GM18511 (cell line): ENCODE measurements at regions not wholly inside any gene's neighbourhood (a gene's known extent, or its start where the extent isn't known, plus 50 kb on each side); places are given as distances from the start of the nearest gene placed in this dataset.

Source experiments
- ATAC-seq: cut with Tn5 transposase; IDR thresholded peaks from one replicate; pipeline ENCODE4 v1.9.1; 2021; ENCODE audit warnings: mild to moderate bottlenecking, moderate library complexity; ENCODE audit not compliant: unreplicated experiment

GRCh38 chr20:40545478-40545877 is 143.6 kb downstream of the MAFB start:
- ATAC-seq, result no peak

DNA sequence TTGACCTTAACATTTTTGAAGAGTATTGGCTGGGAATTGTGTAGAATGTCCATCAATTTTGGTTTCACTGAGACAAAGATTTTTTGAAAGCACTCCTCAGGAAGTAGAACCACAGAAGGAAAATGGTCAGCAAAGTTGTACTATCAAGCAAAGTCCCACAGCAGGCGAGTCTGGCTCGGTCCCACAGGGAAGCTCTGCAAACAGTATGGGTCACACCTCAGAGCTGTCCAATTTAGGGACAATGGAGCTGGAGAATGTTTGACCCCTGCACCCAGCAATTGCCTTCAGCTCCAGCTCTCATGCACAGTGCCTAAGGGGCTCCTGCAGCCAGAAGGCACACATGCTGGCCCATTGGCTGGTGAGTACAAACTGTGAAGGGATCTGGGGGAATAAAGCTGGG is 147.0 kb downstream of the MAFB start:
- ATAC-seq, result no peak

GRCh38 chr20:40540166-40540565 is 148.9 kb downstream of the MAFB start:
- ATAC-seq, result no peak

- ATAC-seq, result no peak
Observed at GRCh38 chr20:40538131-40538530, 150.9 kb downstream of the MAFB start.

- no peak for ATAC-seq
Observed at GRCh38 chr20:40536808-40537207, 152.2 kb downstream of the MAFB start.

GRCh38 chr20:40535816-40536215 is 153.2 kb downstream of the MAFB start:
- no peak for ATAC-seq

DNA sequence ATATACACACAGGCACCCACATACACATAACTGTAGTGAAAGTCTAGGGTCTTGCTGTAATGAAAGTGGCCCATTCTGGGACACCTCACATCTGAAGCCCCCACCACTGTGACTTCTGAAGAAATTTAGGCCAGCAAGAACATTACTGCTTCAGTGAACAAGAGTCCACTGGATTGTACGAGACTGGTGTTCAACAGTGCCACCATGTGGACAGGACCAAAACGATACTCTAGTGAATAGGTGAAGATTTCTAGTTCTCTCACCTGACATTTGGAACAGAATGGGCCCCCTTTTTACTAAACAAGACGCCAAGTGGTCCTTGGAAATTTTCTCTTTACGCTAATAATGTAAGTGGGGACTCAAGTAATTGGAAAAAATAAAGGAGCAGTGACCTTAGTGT is 156.9 kb downstream of the MAFB start:
- no peak for ATAC-seq

GRCh38 chr20:40525351-40525750 is 163.7 kb downstream of the MAFB start:
- ATAC-seq, result no peak

DNA sequence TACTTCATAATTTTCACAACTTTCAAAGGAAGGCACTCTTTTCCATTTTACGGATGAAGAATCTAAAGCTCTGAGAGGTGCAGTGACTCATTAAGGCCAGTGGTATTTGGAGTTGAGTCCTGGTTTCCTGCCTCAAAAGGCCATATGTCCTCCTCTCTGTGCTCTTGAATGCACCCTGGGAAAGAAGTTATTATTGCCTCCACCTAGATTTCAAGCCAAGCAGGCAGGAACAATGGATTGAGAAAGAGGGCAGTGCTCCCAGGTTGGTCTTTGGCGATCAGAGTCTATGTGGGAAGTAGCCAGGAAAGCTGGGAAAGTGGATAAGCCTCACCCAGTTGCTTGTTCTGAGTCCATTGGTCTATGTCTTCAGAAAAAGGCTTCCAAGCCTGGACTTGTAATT is 165.0 kb downstream of the MAFB start:
- no peak for ATAC-seq

GRCh38 chr20:40522405-40522804 is 166.6 kb downstream of the MAFB start:
- ATAC-seq, result no peak

DNA sequence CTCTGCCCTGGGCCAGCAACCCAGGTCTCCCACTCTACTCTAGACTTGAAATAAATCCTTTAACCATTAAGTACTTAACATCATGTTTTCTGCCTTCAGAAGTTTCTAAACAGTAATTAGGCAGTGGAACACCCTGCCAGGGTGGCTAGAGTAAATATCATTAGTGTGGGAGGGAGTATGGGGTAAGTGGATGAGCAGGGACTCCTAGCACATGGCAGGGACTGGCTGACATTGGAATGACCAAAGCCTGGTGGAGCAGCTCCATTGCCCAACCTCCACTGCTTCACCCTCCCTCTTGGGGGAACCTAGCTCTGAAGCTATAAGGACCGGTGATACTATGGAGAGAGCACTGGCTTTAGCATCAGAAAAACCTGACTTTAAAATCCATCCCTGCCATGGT is 167.1 kb downstream of the MAFB start:
- ATAC-seq, result no peak

- ATAC-seq, result no peak
Observed at GRCh38 chr20:40519918-40520317, 169.1 kb downstream of the MAFB start.

DNA sequence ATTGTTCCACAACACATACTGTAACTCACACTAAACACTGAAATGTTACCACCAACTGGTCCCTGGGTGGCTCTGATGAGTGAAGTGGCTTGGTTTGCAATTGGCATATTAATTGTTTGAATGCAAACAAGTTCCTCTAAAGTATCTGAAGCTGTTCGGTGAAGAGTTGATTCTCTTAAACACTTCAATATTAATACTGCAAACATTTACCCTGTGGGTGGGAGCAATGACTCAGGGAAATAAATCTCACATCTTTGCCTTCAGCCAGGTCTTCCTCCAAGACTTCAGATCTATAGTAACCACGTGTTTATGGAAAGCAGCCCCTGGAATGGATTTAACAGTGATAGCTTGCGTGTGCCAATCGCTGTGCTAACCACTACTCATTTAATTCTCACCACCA is 176.0 kb downstream of the MAFB start:
- no peak for ATAC-seq

DNA sequence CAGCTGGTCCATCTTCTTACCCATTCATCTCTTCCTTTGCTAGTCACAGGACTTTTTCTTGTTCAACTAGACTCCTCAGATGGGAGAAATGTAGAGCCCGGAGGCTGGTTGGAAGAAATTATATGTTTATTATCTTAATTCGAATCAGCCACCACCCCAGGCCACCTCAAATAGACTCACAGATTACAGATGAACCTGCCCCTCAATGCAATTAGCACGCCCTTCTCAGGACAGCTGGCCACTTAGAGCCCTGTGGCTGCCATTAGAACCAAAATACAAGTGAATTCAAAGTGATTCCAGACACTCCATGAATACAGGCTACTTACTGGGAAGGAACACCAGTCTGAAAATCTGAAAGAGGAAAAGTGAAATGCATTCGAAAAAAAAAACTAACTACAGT is 176.4 kb downstream of the MAFB start:
- ATAC-seq, result no peak

DNA sequence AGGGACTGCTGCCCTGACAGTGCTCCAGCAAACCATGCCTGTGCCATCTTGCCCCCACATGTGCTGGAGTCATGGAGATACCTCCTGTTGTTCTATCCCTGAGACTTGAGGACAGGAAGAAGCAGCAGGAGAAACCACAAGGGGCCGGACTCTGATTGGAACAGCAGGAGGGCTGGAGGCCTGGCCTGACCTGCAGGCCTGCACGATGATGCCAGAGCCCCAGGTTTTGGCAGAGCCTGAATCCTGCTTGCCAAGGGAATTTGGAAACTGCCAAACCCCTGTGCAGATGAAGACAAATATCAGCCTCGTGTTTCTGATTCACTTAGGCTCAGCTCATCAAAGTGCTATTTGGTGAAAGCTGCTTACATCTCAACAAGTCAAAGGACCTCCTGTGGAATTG is 177.6 kb downstream of the MAFB start:
- ATAC-seq, result no peak

- no peak for ATAC-seq
Observed at GRCh38 chr20:40510622-40511021, 178.4 kb downstream of the MAFB start.

GRCh38 chr20:40508821-40509220 is 180.2 kb downstream of the MAFB start:
- no peak for ATAC-seq

GRCh38 chr20:40506537-40506939 is 182.5 kb downstream of the MAFB start:
- no peak for ATAC-seq

- ATAC-seq, result no peak
Observed at GRCh38 chr20:40503119-40503518, 185.9 kb downstream of the MAFB start.

DNA sequence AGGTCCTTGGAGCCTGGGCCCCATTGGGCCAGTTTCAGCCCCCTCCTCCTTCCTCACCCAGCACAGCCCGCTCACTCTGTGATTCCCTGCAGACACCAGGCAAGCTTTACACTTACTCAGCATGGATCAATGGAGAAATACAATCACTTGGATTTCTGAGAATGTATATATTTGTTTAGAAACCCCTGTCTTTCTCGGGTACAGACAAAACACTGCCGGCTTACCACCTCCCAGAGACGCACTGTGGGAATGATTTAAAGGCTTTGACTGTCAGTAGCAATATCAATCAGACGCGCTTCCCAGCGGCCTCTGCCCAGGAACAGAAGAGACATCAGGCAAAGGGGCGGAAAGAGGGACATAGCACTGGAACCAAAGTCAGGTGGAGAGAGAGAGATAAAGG is 186.5 kb downstream of the MAFB start:
- ATAC-seq, result no peak

DNA sequence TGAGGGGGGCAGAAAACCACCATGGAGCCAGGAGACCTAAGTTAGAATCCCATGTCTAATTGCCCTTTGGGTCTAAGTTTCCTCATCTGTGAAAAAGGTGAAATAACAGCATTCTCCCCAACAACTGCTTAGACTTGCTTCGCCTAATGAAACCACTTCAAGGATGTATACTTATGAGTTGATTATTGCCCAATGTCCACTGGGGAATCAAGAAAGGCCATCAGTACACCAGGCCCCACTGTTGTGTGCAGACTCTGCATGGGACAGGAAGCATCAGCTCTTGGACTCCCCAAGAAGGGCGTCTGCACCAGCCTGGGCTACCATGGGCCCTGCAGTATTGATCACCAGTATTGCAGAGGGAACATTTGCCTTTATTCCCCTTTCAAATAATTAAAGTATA is 189.6 kb downstream of the MAFB start:
- ATAC-seq, result no peak

GRCh38 chr20:40497899-40498691 is 190.9 kb downstream of the MAFB start:
- no peak for ATAC-seq

DNA sequence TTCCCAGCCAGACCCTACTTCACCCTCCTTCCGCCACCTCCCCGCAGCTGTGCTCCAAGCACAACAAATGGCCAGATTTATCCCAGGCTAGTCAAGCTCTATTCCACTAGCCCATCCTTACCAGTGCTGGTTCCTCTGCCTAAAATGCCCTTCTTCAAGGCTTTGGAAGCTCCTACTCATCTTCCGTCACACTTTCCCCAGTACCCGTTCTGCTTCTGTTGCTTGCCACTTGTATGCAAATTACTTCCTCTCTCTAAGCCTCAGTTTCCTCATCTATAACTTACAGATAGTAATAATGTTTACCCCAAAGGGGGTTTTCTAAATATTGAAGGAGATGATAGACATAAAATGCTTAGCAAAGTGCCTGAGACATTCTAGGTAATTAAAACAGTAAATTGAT is 193.1 kb downstream of the MAFB start:
- no peak for ATAC-seq
